OCI-LY1 (cell line): ENCODE measurements at regions not wholly inside any gene's neighbourhood (a gene's known extent, or its start where the extent isn't known, plus 50 kb on each side); places are given as distances from the start of the nearest gene placed in this dataset.

Experiments
- CTCF ChIP-seq: fragments of 200-600 bp; sonication (generic), shearing (Covaris generic); IDR thresholded peaks from 2 replicates; pipeline ENCODE4 v1.5.1; 2017; ENCODE audit warnings: mild to moderate bottlenecking, antibody characterized with exemption, low read length, moderate library complexity, mixed read lengths
- EZH2 ChIP-seq: fragments of 200-600 bp; sonication (generic), shearing (Covaris generic); IDR thresholded peaks from 2 replicates; pipeline ENCODE4 v1.8.0; 2017; ENCODE audit warnings: borderline replicate concordance, mixed run types, mild to moderate bottlenecking, antibody characterized with exemption, low read length, moderate library complexity, mixed read lengths

- no peak for TF ChIP-seq CTCF
- no peak for TF ChIP-seq EZH2
These were observed 225.1 kb downstream of the TFCP2L1 start for GRCh38 chr2:121059651-121060649.
